H9 (cell line): ENCODE measurements at regions not wholly inside any gene's neighbourhood (a gene's known extent, or its start where the extent isn't known, plus 50 kb on each side); places are given as distances from the start of the nearest gene placed in this dataset.

Experiments used
- DNase-seq: peaks from one replicate; pipeline ENCODE4 v3.0.0-alpha.2; 2017
- H2AFZ ChIP-seq: one replicate; pipeline ENCODE4 v1.6.1; 2013; ENCODE audit warnings: mild to moderate bottlenecking, low read length, control low read depth, moderate library complexity
- H2AK5ac ChIP-seq: 2 replicates; pipeline ENCODE4 v1.6.1; 2013; ENCODE audit warnings: low read length, control low read depth, mixed read lengths; ENCODE audit not compliant: insufficient read length
- H2BK120ac ChIP-seq: one replicate; pipeline ENCODE4 v1.6.1; 2013; ENCODE audit warnings: low read depth, mild to moderate bottlenecking, low read length, control low read depth, inconsistent platforms; ENCODE audit not compliant: poor library complexity, severe bottlenecking
- H2BK12ac ChIP-seq: 2 replicates; pipeline ENCODE4 v1.6.1; 2013; ENCODE audit warnings: low read length, control low read depth, mixed read lengths, low read depth; ENCODE audit not compliant: insufficient read length
- H2BK15ac ChIP-seq: 2 replicates; pipeline ENCODE4 v1.6.1; 2013; ENCODE audit warnings: low read depth, low read length, control low read depth
- H2BK20ac ChIP-seq: one replicate; pipeline ENCODE4 v1.6.1; 2013; ENCODE audit warnings: low read depth, mild to moderate bottlenecking, low read length, control low read depth, inconsistent platforms; ENCODE audit not compliant: poor library complexity, severe bottlenecking
- H2BK5ac ChIP-seq: 2 replicates; pipeline ENCODE4 v1.6.1; 2013; ENCODE audit warnings: low read length, control low read depth, mixed read lengths; ENCODE audit not compliant: insufficient read length
- H3K14ac ChIP-seq: 2 replicates; pipeline ENCODE4 v1.6.1; 2013; ENCODE audit warnings: low read length, control low read depth; ENCODE audit not compliant: insufficient read depth
- H3K18ac ChIP-seq: 2 replicates; pipeline ENCODE4 v1.6.1; 2013; ENCODE audit warnings: low read depth, mild to moderate bottlenecking, mixed read lengths, low read length, control low read depth; ENCODE audit not compliant: insufficient read length
- H3K23ac ChIP-seq: 2 replicates; pipeline ENCODE4 v1.6.1; 2013; ENCODE audit warnings: low read length, control low read depth, mixed read lengths, low read depth; ENCODE audit not compliant: insufficient read length
- H3K23me2 ChIP-seq: 2 replicates; pipeline ENCODE4 v1.6.1; 2013; ENCODE audit warnings: low read depth, mild to moderate bottlenecking, mixed read lengths, low read length, control low read depth; ENCODE audit not compliant: insufficient read length, poor library complexity, severe bottlenecking
- H3K27ac ChIP-seq: 2 replicates; pipeline ENCODE4 v1.5.1; 2013; ENCODE audit warnings: low read length, control low read depth, mixed read lengths, low read depth; ENCODE audit not compliant: insufficient read length
- H3K27me3 ChIP-seq: 2 replicates; pipeline ENCODE4 v1.6.1; 2013; ENCODE audit warnings: low read length, control low read depth, inconsistent platforms; ENCODE audit not compliant: insufficient read depth
- H3K4ac ChIP-seq: 2 replicates; pipeline ENCODE4 v1.6.1; 2013; ENCODE audit warnings: low read depth, mild to moderate bottlenecking, control low read depth, inconsistent platforms, low read length, moderate library complexity
- H3K4me1 ChIP-seq: 2 replicates; pipeline ENCODE4 v1.6.1; 2013; ENCODE audit warnings: low read length, control low read depth, inconsistent platforms; ENCODE audit not compliant: insufficient read depth
- H3K4me2 ChIP-seq: 2 replicates; pipeline ENCODE4 v1.6.1; 2013; ENCODE audit warnings: low read length, control low read depth, mixed read lengths; ENCODE audit not compliant: insufficient read length, insufficient read depth
- H3K56ac ChIP-seq: 2 replicates; pipeline ENCODE4 v1.6.1; 2013; ENCODE audit warnings: low read depth, mild to moderate bottlenecking, mixed read lengths, low read length, control low read depth; ENCODE audit not compliant: insufficient read length
- H3K79me1 ChIP-seq: 2 replicates; pipeline ENCODE4 v1.6.1; 2013; ENCODE audit warnings: low read depth, mild to moderate bottlenecking, moderate library complexity, low read length, control low read depth, inconsistent platforms; ENCODE audit not compliant: insufficient read depth, poor library complexity, severe bottlenecking
- H3K79me2 ChIP-seq: 2 replicates; pipeline ENCODE4 v1.6.1; 2013; ENCODE audit warnings: low read length, control low read depth, inconsistent platforms; ENCODE audit not compliant: insufficient read depth
- H3K9ac ChIP-seq: 2 replicates; pipeline ENCODE4 v1.6.1; 2013; ENCODE audit warnings: low read length, control low read depth, mixed read lengths; ENCODE audit not compliant: insufficient read length; ENCODE audit errors: extremely low read depth
- H3K9me3 ChIP-seq: one replicate; pipeline ENCODE4 v1.6.1; 2013; ENCODE audit warnings: low read depth, low read length, inconsistent platforms; ENCODE audit not compliant: control insufficient read depth
- H3T11ph ChIP-seq: one replicate; pipeline ENCODE4 v1.6.1; 2013; ENCODE audit warnings: mild to moderate bottlenecking, low read length, control low read depth, inconsistent platforms
- H4K20me1 ChIP-seq: one replicate; pipeline ENCODE4 v1.6.1; 2013; ENCODE audit not compliant: control insufficient read depth, insufficient read length, insufficient read depth
- H4K5ac ChIP-seq: 2 replicates; pipeline ENCODE4 v1.6.1; 2013; ENCODE audit warnings: low read depth, mild to moderate bottlenecking, mixed read lengths, low read length, control low read depth; ENCODE audit not compliant: insufficient read length
- H4K8ac ChIP-seq: replicated peaks from 2 replicates; pipeline ENCODE4 v1.6.1; 2013; ENCODE audit warnings: low read length, control low read depth, mixed read lengths, low read depth; ENCODE audit not compliant: insufficient read length
- H4K91ac ChIP-seq: 2 replicates; pipeline ENCODE4 v1.6.1; 2013; ENCODE audit warnings: low read depth, mild to moderate bottlenecking, moderate library complexity, mixed read lengths, low read length, control low read depth; ENCODE audit not compliant: insufficient read length
- H3K27ac Mint-ChIP-seq, 3 experiments: 2 replicates in 2 of 3; 3 replicates in 1 of 3; pipeline ENCODE4 v1.8.0; 2020 to 2021; ENCODE audit warnings: mixed read lengths in 3 of 3, mild to moderate bottlenecking in 1 of 3, moderate library complexity in 1 of 3
- H3K27me3 Mint-ChIP-seq: 2 replicates; pipeline ENCODE4 v1.8.0; 2021; ENCODE audit warnings: low read depth, mild to moderate bottlenecking, moderate library complexity, mixed read lengths
- H3K36me3 Mint-ChIP-seq, 3 experiments: 2 replicates in 2 of 3; 3 replicates in 1 of 3; pipeline ENCODE4 v1.8.0; 2020 to 2021; ENCODE audit warnings: low read depth in 3 of 3, mixed read lengths in 3 of 3; ENCODE audit not compliant: insufficient read depth in 1 of 3
- H3K4me1 Mint-ChIP-seq, 2 experiments: 2 replicates each; pipeline ENCODE4 v1.8.0; 2020; ENCODE audit warnings: mixed read lengths in 2 of 2
- H3K4me3 Mint-ChIP-seq, 2 experiments: 2 replicates in 1 of 2; 3 replicates in 1 of 2; pipeline ENCODE4 v1.8.0; 2020 to 2021; ENCODE audit warnings: mild to moderate bottlenecking in 2 of 2, mixed read lengths in 2 of 2, moderate library complexity in 1 of 2
- H3K9me3 Mint-ChIP-seq, 2 experiments: 2 replicates in 1 of 2; 3 replicates in 1 of 2; pipeline ENCODE4 v1.8.0; 2020; ENCODE audit warnings: mild to moderate bottlenecking in 2 of 2, mixed read lengths in 2 of 2, moderate library complexity in 1 of 2
- CTCF ChIP-seq: fragments of 200-600 bp; sonication (generic); conservative IDR thresholded peaks from 3 replicates; pipeline ENCODE4 v1.8.0; 2021; ENCODE audit warnings: antibody characterized with exemption, mild to moderate bottlenecking
- WGBS: extraction: QIAGEN DNeasy Blood & Tissue Kit; methylation state at CpG from one replicate; pipeline ENCODE4 v1.1.7; 2013; ENCODE audit warnings: missing lambda C conversion rate, low lambda C conversion rate, mixed read lengths; ENCODE audit not compliant: insufficient read length; ENCODE audit errors: extremely low coverage; 5-methylcytosine and 5-hydroxymethylcytosine counted together

- H4K5ac ChIP-seq, result no peak overlapping the region
- no peak overlapping the region for H4K8ac ChIP-seq
- no peak overlapping the region for H3K4ac ChIP-seq
- no peak overlapping the region for H2AK5ac ChIP-seq
- no peaks in the 10 kb centered on the region for H3K79me1 ChIP-seq
- H3K23me2 ChIP-seq, result no peaks in the 10 kb centered on the region
- no peak overlapping the region for H3T11ph ChIP-seq
- no peak overlapping the region for H3K9ac ChIP-seq
- no peak overlapping the region for H2BK12ac ChIP-seq
- H2BK120ac ChIP-seq, result no peak overlapping the region
- H3K27me3 ChIP-seq, result no peaks in the 10 kb centered on the region
- H2AFZ ChIP-seq, result no peak overlapping the region
- H3K27ac ChIP-seq, result no peak overlapping the region
- H4K20me1 ChIP-seq, result no peaks in the 10 kb centered on the region
- Mint-ChIP-seq H3K27me3 (no peaks in the 10 kb centered on the region), H3K9me3 (peaks cover 5 to 6% of the 10 kb centered on the region in 2 experiments; a peak in 3 of 5 replicates), H3K36me3 (peaks cover 0 to 8% (median 3%) of the 10 kb centered on the region in 3 experiments; a peak in 3 of 7 replicates), H3K4me1 (peaks cover 0 to 4% of the 10 kb centered on the region in 2 experiments; a peak in 2 of 4 replicates), H3K4me3 (no peak overlapping the region), H3K27ac (no peak overlapping the region; a peak in 1 of 7 replicates)
- DNase-seq, result no peak
- no peak overlapping the region for H2BK5ac ChIP-seq
- H4K91ac ChIP-seq, result no peak overlapping the region
- no peaks in the 10 kb centered on the region for H3K9me3 ChIP-seq
- no peak overlapping the region for H2BK20ac ChIP-seq
- no peak overlapping the region for H3K18ac ChIP-seq
- H3K56ac ChIP-seq, result no peak overlapping the region
- no peak overlapping the region for H3K23ac ChIP-seq
- TF ChIP-seq CTCF, result no peak
- H3K4me1 ChIP-seq, result no peaks in the 10 kb centered on the region
- no CpG with 5 or more reads among the region's 1 CpG for WGBS
- no peak overlapping the region for H2BK15ac ChIP-seq
- H3K14ac ChIP-seq, result no peak overlapping the region
- no peaks in the 10 kb centered on the region for H3K79me2 ChIP-seq
- no peak overlapping the region for H3K4me2 ChIP-seq
These were observed 293.4 kb downstream of the DTHD1 start for GRCh38 chr4:36574816-36575215.
